ENCODE measurements at regions not wholly inside any gene's neighbourhood (a gene's known extent, or its start where the extent isn't known, plus 50 kb on each side); places are given as distances from the start of the nearest gene placed in this dataset.

GRCh38 chr22:49286181-49286760 lies 541.4 kb downstream of the BRD1 start:
- no peak for TF ChIP-seq CTCF (conservative IDR thresholded peaks at IDR 0.05; ENCODE audit: low read depth in 2 of 2)
- TF ChIP-seq REST (IDR thresholded peaks at IDR 0.05; ENCODE audit: unreplicated experiment), result no peak
- TF ChIP-seq POLR2AphosphoS5 (IDR thresholded peaks at IDR 0.05; ENCODE audit: low read depth), result no peak
- TF ChIP-seq EZH2 (IDR thresholded peaks at IDR 0.05; ENCODE audit: low read depth, unreplicated experiment), result no peak
- TF ChIP-seq STAT1 (IDR thresholded peaks at IDR 0.05; ENCODE audit: unreplicated experiment), result no peak
- TF ChIP-seq EZH2phosphoT487 (IDR thresholded peaks at IDR 0.05; ENCODE audit: unreplicated experiment), result no peak
- no peak for TF ChIP-seq CREB1 (CRISPR knock-in tag; IDR thresholded peaks at IDR 0.05; ENCODE audit: low read depth)
- TF ChIP-seq ZNF331 (CRISPR knock-in tag; IDR thresholded peaks at IDR 0.05; ENCODE audit: low read depth), result no peak
- TF ChIP-seq JUNB (IDR thresholded peaks at IDR 0.05; ENCODE audit: unreplicated experiment), result no peak

Measured in GM23338 (cell line).